ENCODE measurements at regions not wholly inside any gene's neighbourhood (a gene's known extent, or its start where the extent isn't known, plus 50 kb on each side); places are given as distances from the start of the nearest gene placed in this dataset.

GRCh38 chr1:188228623-188229022, 1399.9 kb downstream of the PLA2G4A start:
- H3K4me1 Mint-ChIP-seq = peaks cover 5% of the 10 kb centered on the region; the same call in 2 of the 3 replicates
- no peak for TF ChIP-seq EZH2phosphoT487 (IDR thresholded peaks at IDR 0.05; ENCODE audit: unreplicated experiment)
- TF ChIP-seq REST (IDR thresholded peaks at IDR 0.05; ENCODE audit: unreplicated experiment) = peak; percentile 56
- no peak for TF ChIP-seq NANOG (IDR thresholded peaks at IDR 0.05; ENCODE audit: borderline replicate concordance)

GRCh38 chr1:188237573-188238348, 1409.0 kb downstream of the PLA2G4A start:
- H3K36me3 Mint-ChIP-seq (ENCODE audit: low read depth) = no peaks in the 10 kb centered on the region
- H3K79me2 ChIP-seq (replicated peaks; ENCODE audit: insufficient read depth) = no peaks in the 10 kb centered on the region
- no peaks in the 10 kb centered on the region for H3K9me3 Mint-ChIP-seq
- H3K4me1 ChIP-seq (ENCODE audit: insufficient read depth) = peaks cover 6% of the 10 kb centered on the region; the same call in 1 of the 2 replicates
- H3K27me3 Mint-ChIP-seq (ENCODE audit: insufficient read depth, low read depth, poor library complexity) = no peaks in the 10 kb centered on the region
- 0 out of 2 replicates have a peak overlapping the region, but pooled peaks have one; percentile 3 for H2AFZ ChIP-seq
- no peak overlapping the region for H3K4me2 ChIP-seq
- no peak overlapping the region for H3K4me3 Mint-ChIP-seq
- no peak for ATAC-seq
- H4K20me1 ChIP-seq (replicated peaks; ENCODE audit: insufficient read depth) = no peaks in the 10 kb centered on the region
- no peaks in the 10 kb centered on the region for H3K36me3 ChIP-seq (ENCODE audit: insufficient read depth)
- no peaks in the 10 kb centered on the region for H3F3A ChIP-seq (replicated peaks; ENCODE audit: low read depth)
- no peak overlapping the region for H3K27ac Mint-ChIP-seq
- TF ChIP-seq REST (IDR thresholded peaks at IDR 0.05; ENCODE audit: unreplicated experiment) (no peak), CTCF (conservative IDR thresholded peaks at IDR 0.05; ENCODE audit: low read depth in 2 of 2) (no peak), POLR2AphosphoS5 (IDR thresholded peaks at IDR 0.05; ENCODE audit: low read depth) (no peak)
- no peak for DNase-seq (ENCODE audit: low spot score)
- H3K9me2 ChIP-seq (ENCODE audit: insufficient read depth) = no peaks in the 10 kb centered on the region
- peaks cover 2% of the 10 kb centered on the region; the same call in 1 of the 3 replicates for H3K4me1 Mint-ChIP-seq
- no peaks in the 10 kb centered on the region for H3K27me3 ChIP-seq (ENCODE audit: insufficient read depth)
- H3K27ac ChIP-seq (ENCODE audit: low read depth) = no peak overlapping the region
- H3K4me3 ChIP-seq = no peak overlapping the region

More at GRCh38 chr1:188228623-188229022, 1399.9 kb downstream of the PLA2G4A start:
- Mint-ChIP-seq H3K36me3 (ENCODE audit: low read depth) (peaks cover 3% of the 10 kb centered on the region; the same call in 2 of the 3 replicates), H3K27ac (no peak overlapping the region), H3K4me3 (no peak overlapping the region), H3K9me3 (peaks cover 6% of the 10 kb centered on the region; the same call in 2 of the 3 replicates), H3K27me3 (ENCODE audit: insufficient read depth, low read depth, poor library complexity) (peaks cover 1% of the 10 kb centered on the region)
- H3K4me3 ChIP-seq = no peak overlapping the region
- ATAC-seq (no peak), DNase-seq (ENCODE audit: low spot score) (peak; percentile 11)
- H2AFZ ChIP-seq = no peak overlapping the region; the same call in 1 of the 2 replicates
- no peak overlapping the region for H3K4me2 ChIP-seq
- H3K36me3 ChIP-seq (ENCODE audit: insufficient read depth) = no peaks in the 10 kb centered on the region
- H3K4me1 ChIP-seq (ENCODE audit: insufficient read depth) = peaks cover 3% of the 10 kb centered on the region; the same call in 1 of the 2 replicates
- H4K20me1 ChIP-seq (replicated peaks; ENCODE audit: insufficient read depth) = no peaks in the 10 kb centered on the region
- H3K27ac ChIP-seq (ENCODE audit: low read depth) = no peak overlapping the region
- no peaks in the 10 kb centered on the region for H3K79me2 ChIP-seq (replicated peaks; ENCODE audit: insufficient read depth)
- H3K9me2 ChIP-seq (ENCODE audit: insufficient read depth) = peaks cover 5% of the 10 kb centered on the region
- no peaks in the 10 kb centered on the region for H3K27me3 ChIP-seq (ENCODE audit: insufficient read depth)
- H3F3A ChIP-seq (replicated peaks; ENCODE audit: low read depth) = no peaks in the 10 kb centered on the region

All from GM23338 (cell line).